Stimulated activated CD4-positive, alpha-beta T cell treated with anti-CD3 and anti-CD28 coated beads, Interleukin-4, amount 100 ng/mL, for 48 hours (primary cell): ENCODE measurements at regions not wholly inside any gene's neighbourhood (a gene's known extent, or its start where the extent isn't known, plus 50 kb on each side); places are given as distances from the start of the nearest gene placed in this dataset.
"Not testable (repeated sequence)": the region's sequence is repeated elsewhere in the genome, so short reads cannot be mapped to it uniquely, and the experiment has no call there.

ENCODE experiments used
- DNase-seq, 2 donors: peaks; one replicate each; pipeline ENCODE4 v3.0.0-alpha.2; 2020; ENCODE audit warnings: low read depth in 2 of 2

GRCh38 chr12:34190054-34190453 lies 167.8 kb downstream of the ALG10 start:
- no peak for DNase-seq

GRCh38 chr12:34198924-34199323 lies 176.6 kb downstream of the ALG10 start:
- DNase-seq: no peak

- no peak for DNase-seq
Measured at GRCh38 chr12:34203866-34204620, 181.7 kb downstream of the ALG10 start.

DNA sequence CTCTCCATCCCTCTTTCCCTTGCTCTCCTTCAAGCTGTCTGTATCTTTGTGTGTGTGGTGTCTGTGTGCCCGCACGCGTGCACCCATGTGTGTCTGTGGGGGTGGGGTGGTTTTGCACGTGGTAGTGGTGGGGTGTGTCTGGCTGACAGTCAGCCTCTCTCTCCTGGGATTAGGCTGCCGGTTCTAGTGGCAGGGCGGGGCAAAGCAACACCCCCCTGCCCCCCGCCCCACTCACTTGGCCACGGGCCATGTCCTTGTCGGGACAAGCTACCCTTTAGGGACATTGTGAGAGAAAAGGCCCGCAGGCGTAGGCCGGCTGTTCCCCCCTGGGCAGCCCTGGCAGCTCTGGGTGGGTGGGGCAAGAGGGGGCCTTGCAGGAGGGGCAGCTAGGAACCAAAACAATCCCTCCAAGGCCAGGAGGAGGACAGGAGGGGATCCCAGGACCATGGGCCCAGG lies 182.6 kb downstream of the ALG10 start:
- DNase-seq: no peak

DNA sequence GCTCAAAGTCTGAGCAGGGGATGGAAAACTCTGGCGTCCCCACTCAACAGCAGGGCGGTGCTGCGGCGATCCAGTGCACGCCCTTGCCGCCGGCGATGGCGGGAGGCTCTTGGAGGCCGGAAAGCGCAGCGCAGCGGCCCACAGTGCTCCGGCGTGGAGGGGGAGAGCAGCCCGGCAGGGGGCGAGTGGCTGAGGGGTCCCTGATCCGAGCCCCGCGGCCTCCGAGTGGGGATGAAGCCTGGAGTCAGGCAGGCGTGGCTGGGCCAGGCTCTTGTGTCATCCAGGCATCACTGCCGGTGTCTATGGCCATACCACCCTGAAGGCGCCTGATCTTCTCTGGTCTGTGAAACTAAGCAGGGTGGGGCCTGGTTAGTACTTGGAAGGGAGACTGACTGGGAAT lies 183.1 kb downstream of the ALG10 start:
- DNase-seq: no peak

GRCh38 chr12:34206061-34206785 lies 183.9 kb downstream of the ALG10 start:
- no peak for DNase-seq

GRCh38 chr12:34207858-34208257 lies 185.6 kb downstream of the ALG10 start:
- DNase-seq: no peak

DNA sequence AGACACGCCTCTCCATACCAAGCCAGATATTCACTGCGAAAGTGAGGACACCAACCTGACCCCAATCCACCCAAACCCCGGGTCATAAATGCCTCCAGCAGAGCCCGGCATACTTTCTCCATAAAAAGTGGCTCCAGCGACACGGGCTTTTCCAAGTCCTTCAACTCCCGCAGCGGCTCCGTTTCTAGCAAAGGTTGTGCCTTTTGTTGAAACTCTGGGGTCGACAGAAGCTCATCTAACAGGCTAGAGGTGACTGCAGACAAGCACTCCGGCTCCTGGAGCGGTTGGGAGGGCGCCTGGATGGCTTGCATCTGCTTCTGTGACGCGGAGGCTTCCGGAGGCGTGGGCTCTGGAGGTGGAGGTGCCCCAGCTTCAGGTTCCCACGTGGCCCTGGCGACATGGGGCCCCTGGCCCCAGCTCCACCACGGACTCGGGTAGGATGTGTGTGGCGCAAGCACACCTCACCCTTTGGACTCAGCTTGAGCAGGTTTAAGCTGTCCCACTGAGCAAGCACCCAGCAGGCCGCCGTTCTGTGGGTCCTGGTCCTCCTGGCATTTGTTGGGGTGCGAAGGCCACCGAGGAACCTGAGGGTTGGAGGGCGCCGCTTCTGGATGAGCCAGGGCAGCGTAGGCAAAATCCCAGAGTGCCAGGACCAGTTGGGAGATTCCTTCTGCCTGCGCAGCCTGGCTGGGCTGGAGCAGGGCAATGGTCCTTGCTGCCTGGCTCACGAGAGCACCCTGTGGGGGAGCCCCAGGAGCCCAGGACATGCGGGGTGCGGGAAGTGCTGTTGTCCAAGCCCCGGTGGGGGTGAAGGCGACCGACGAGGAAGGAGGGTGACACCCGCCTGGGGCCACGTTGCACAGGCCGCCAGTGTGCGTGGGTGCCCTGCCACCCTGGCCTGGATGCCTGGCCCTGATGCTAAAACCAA lies 186.3 kb downstream of the ALG10 start:
- no peak for DNase-seq

DNA sequence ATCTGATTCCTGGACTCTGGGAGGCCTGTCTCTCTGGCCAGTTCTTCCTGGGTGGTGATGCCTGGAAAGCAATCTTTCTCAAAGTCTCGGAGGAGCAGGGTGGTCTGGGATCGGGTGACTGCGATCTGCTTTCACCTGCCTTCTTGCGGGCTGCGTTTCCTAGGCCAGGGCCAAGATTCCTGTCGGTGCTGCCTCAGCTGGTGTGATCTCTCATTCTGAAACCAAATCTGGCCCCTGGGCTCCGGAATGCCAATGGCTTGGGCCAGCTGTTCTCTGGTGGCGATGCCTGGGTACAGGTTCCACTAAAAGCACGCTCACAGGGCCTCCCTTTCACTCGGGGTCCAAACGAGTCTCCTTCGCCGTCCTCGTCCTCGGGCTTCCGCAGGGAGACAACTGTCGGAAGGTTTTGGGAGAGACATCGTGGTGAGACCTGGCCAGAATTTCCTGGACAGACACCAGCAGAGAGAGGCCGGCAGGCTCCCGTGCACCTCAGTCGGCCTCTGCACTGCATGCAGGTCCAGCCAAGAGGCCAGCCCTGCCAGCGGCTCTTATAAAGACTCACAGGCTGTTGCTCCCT lies 187.1 kb downstream of the ALG10 start:
- DNase-seq: no peak

DNA sequence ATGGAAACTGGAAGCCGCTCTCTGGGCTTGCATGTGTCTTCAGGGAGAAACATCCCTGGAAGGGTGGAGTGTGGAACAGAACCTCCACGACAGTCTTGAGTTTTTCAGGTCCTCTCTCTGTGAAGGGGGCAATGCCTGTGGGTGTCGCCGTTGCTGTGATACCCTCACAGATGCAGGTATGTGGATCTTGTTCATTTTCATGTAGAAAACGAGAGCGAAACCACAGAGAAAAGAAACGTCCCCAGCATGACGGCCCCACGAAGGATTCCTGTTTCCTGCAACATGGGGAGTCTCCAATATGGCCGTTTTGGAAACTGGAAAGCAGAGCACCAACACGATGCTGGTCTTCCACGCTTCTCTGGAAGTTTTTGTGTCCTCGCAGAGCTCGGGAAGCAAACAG lies 187.9 kb downstream of the ALG10 start:
- no peak for DNase-seq

DNA sequence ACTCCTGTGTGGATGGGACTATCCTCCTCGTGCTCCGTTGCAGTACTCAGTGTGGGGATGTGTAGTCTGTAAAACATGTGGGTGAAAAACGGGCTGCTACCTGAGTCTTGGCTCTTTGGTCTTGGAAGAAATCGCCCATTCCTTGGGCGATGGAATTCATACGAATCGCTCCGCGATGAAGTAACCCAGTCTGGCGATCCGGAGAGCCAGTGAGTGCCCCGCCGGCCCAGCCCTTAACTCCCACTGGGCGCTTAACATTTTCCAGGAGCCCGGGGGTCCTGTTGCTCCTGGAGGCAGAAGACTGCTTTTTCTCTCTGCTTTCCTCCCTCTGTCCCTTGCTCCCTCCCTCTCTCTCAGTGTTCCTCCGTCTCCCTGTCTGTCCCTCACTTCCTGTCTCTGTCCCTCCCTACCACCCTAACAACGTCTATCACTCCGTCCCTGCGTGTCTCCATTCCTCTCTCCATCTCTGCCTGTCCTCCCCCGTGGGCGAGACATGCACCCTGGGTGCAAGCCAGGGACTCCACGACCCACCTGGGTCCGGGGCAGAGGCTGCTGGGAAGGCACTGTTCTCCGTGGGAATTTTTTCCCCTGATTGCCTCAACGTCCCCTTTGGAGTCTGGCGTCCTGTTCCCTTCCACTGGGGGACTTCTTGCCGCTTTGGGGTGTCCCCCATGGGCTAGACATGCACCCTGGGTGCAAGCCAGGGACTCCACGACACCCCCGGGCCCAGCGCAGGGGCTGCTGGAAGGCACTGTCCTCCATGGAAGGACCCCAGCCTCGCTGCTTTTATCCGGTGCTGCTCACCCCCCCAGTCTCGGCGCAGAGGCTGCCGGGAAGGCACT lies 188.6 kb downstream of the ALG10 start:
- DNase-seq: no peak

- DNase-seq: no peak
Measured at GRCh38 chr12:34212651-34213050, 190.4 kb downstream of the ALG10 start.

DNA sequence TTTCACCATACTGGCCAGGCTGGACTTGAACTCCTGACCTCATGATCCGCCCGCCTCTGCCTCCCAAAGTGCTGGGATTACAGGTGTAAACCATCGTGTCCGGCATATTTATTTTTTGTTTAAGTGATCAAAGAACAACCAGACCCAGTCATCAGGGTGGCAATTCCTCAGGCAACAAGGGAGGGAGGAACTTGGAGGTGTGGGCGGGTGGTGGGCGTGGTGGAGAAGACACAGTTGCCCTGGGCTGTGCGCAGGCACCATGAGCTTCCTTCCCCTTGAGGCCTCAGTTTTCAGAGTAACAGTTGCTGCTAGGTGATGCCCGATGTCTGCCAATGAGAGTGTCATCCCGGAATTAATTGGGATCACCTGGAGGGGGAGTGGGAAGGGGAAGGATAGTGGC lies 191.7 kb downstream of the ALG10 start:
- no peak for DNase-seq

- DNase-seq: no peak
Measured at GRCh38 chr12:34215213-34215892, 193.1 kb downstream of the ALG10 start.

DNA sequence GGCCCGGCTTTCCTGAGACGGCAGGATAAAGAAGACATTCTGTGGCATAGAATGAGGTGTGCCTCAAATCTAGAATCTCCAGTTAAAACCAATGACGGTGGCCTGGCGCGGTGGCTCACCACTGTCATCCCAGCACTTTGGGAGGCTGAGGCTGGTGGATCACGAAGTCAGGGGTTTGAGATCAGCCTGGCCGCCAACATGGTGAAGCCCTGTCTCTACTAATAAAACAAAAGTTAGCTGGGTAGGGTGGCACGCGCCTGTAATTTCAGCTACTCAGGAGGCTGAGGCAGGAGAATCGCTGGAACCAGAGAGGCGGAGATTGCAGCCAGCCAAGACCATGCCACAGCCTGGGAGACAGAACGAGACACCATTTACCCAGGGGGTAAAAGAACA lies 193.6 kb downstream of the ALG10 start:
- no peak for DNase-seq

DNA sequence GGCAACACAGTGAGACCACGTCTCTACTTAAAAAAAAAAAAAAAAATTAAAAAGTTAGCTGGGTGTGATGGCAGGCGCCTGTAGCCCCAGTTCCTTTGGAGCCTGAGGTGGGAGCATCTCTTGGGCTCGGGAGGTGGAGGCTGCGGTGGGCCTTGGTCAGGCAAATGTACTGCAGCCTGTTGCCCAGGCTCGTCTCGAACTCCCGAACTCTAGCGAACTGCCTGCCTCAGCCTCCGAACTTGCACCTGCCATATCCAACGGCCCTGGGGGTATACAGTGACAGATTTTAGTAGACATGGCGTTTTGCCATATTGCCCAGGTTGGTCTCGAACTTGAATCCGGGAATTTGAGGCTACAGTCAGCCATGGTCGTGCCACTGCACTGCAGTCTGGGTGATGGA lies 195.4 kb downstream of the ALG10 start:
- no peak for DNase-seq

- DNase-seq: peak; percentile 50 to 63
Measured at GRCh38 chr12:34218193-34219045, 196.1 kb downstream of the ALG10 start.

DNA sequence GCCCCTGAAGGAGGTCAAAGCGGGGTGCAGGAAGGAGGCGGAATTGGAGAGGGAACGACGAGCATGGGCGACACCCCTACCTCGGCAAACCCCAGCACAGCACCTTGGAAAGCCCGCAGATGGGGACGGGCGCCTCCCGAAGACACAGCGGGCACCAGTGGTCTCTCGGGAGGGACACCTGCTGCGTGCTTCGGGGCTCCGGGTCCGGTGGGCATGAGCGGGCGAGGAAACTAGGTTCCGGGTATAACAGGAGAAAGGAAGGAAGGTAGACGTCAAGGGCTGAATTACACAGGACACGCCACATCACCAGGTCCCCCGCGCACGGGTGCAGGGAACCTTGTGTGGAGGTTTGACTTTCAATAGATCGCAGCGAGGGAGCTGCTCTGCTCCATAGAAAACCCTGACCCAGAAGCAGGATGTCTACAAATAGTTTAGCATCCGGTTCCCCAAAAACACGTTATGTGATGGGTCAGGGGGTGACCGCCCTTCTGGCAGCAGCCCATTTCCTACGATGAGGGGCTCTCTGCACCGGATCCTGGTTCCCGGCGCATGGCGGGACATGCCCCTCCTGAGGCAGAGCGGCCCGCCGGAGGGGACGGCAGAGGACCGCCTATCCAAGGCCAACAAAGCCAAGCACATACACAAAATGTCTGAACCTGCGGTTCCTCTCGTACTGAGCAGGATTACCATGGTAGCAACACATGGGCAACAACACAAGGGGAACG lies 196.9 kb downstream of the ALG10 start:
- peak in 1 of 2 donors; percentile 8 for DNase-seq

GRCh38 chr12:34220079-34220478 lies 197.8 kb downstream of the ALG10 start:
- not testable (repeated sequence) for DNase-seq
